Pons (tissue), 1 donor: ENCODE measurements at regions not wholly inside any gene's neighbourhood (a gene's known extent, or its start where the extent isn't known, plus 50 kb on each side); places are given as distances from the start of the nearest gene placed in this dataset.
"Not testable (repeated sequence)": the region's sequence is repeated elsewhere in the genome, so short reads cannot be mapped to it uniquely, and the experiment has no call there.

Experiments used
- DNase-seq: peaks from one replicate; pipeline ENCODE4 v3.0.0-alpha.2; 2016; ENCODE audit warnings: low spot score

GRCh38 chrY:11156846-11157245 is 1544.2 kb upstream of the USP9Y start:
- not testable (repeated sequence) for DNase-seq

- DNase-seq = not testable (repeated sequence)
Measured at GRCh38 chrY:11177033-11177432, 1524.0 kb upstream of the USP9Y start.

GRCh38 chrY:11201133-11201532 is 1499.9 kb upstream of the USP9Y start:
- DNase-seq = not testable (repeated sequence)

- not testable (repeated sequence) for DNase-seq
Measured at GRCh38 chrY:11214851-11215250, 1486.2 kb upstream of the USP9Y start.
